A673 (cell line): ENCODE measurements at regions not wholly inside any gene's neighbourhood (a gene's known extent, or its start where the extent isn't known, plus 50 kb on each side); places are given as distances from the start of the nearest gene placed in this dataset.

Experiments used
- EZH2 ChIP-seq: fragments of 200-600 bp; sonication (generic); IDR thresholded peaks from 2 replicates; pipeline ENCODE4 v1.6.1; 2017; ENCODE audit warnings: borderline replicate concordance, low read depth, mild to moderate bottlenecking, mixed read lengths, antibody characterized with exemption, low read length; ENCODE audit not compliant: poor library complexity, severe bottlenecking
- TF ChIP-seq, protein P1 (sequence below): fragments of 300-800, 200-600 bp; sonication (generic); conservative IDR thresholded peaks from 2 replicates; pipeline ENCODE4 v1.5.1; 2017; ENCODE audit warnings: low read depth, mild to moderate bottlenecking, antibody characterized with exemption, low read length, moderate library complexity, mixed read lengths

- TF ChIP-seq, protein P1, sequence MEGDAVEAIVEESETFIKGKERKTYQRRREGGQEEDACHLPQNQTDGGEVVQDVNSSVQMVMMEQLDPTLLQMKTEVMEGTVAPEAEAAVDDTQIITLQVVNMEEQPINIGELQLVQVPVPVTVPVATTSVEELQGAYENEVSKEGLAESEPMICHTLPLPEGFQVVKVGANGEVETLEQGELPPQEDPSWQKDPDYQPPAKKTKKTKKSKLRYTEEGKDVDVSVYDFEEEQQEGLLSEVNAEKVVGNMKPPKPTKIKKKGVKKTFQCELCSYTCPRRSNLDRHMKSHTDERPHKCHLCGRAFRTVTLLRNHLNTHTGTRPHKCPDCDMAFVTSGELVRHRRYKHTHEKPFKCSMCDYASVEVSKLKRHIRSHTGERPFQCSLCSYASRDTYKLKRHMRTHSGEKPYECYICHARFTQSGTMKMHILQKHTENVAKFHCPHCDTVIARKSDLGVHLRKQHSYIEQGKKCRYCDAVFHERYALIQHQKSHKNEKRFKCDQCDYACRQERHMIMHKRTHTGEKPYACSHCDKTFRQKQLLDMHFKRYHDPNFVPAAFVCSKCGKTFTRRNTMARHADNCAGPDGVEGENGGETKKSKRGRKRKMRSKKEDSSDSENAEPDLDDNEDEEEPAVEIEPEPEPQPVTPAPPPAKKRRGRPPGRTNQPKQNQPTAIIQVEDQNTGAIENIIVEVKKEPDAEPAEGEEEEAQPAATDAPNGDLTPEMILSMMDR: no peak
- TF ChIP-seq EZH2: no peak
These were observed 243.2 kb upstream of the VEPH1 start for GRCh38 chr3:157746391-157746790.
